ENCODE measurements at regions not wholly inside any gene's neighbourhood (a gene's known extent, or its start where the extent isn't known, plus 50 kb on each side); places are given as distances from the start of the nearest gene placed in this dataset.

GRCh38 chr1:104726917-104727316, 977.2 kb downstream of the AMY1C start:
- no peaks in the 10 kb centered on the region for H3K9me3 ChIP-seq (ENCODE audit: control insufficient read depth, low read depth, low read length)
- H2BK12ac ChIP-seq (ENCODE audit: insufficient read length, low read depth, low read length): no peak overlapping the region
- no peak overlapping the region for H3K4ac ChIP-seq (ENCODE audit: low read depth, low read length)
- TF ChIP-seq CTCF (conservative IDR thresholded peaks at IDR 0.05): no peak
- no peaks in the 10 kb centered on the region for H3K79me2 ChIP-seq (ENCODE audit: insufficient read depth, low read length)
- Mint-ChIP-seq H3K36me3 (ENCODE audit: insufficient read depth in 1 of 3, low read depth in 3 of 3) (no peaks in the 10 kb centered on the region), H3K4me1 (no peaks in the 10 kb centered on the region), H3K9me3 (peaks cover 5 to 8% of the 10 kb centered on the region in 2 experiments; a peak in 4 of 5 replicates), H3K4me3 (no peak overlapping the region), H3K27me3 (ENCODE audit: low read depth) (no peaks in the 10 kb centered on the region), H3K27ac (no peak overlapping the region)
- H2BK15ac ChIP-seq (ENCODE audit: low read depth, low read length): no peak overlapping the region
- H2AFZ ChIP-seq (ENCODE audit: low read length): no peak overlapping the region
- H3K79me1 ChIP-seq (ENCODE audit: insufficient read depth, low read depth, low read length, poor library complexity, severe bottlenecking): no peaks in the 10 kb centered on the region
- no peak overlapping the region for H2BK5ac ChIP-seq (ENCODE audit: insufficient read length, low read length)
- H3K56ac ChIP-seq (ENCODE audit: insufficient read length, low read depth, low read length): no peak overlapping the region
- H4K5ac ChIP-seq (ENCODE audit: insufficient read length, low read depth, low read length): no peak overlapping the region
- H2BK120ac ChIP-seq (ENCODE audit: low read depth, low read length, poor library complexity, severe bottlenecking): no peak overlapping the region
- no peak overlapping the region for H3K9ac ChIP-seq (ENCODE audit: extremely low read depth, insufficient read length, low read length)
- no peak overlapping the region for H2BK20ac ChIP-seq (ENCODE audit: low read depth, low read length, poor library complexity, severe bottlenecking)
- no peak overlapping the region for H3T11ph ChIP-seq (ENCODE audit: low read length)
- no peak overlapping the region for H4K8ac ChIP-seq (replicated peaks; ENCODE audit: insufficient read length, low read depth, low read length)
- H2AK5ac ChIP-seq (ENCODE audit: insufficient read length, low read length): no peak overlapping the region
- no peak overlapping the region for H3K4me2 ChIP-seq (ENCODE audit: insufficient read depth, insufficient read length, low read length)
- H3K18ac ChIP-seq (ENCODE audit: insufficient read length, low read depth, low read length): no peak overlapping the region
- H3K4me1 ChIP-seq (ENCODE audit: insufficient read depth, low read length): no peaks in the 10 kb centered on the region
- H3K27me3 ChIP-seq (ENCODE audit: insufficient read depth, low read length): no peaks in the 10 kb centered on the region
- no peak for DNase-seq
- no peak overlapping the region for H4K91ac ChIP-seq (ENCODE audit: insufficient read length, low read depth, low read length)
- no peaks in the 10 kb centered on the region for H3K23me2 ChIP-seq (ENCODE audit: insufficient read length, low read depth, low read length, poor library complexity, severe bottlenecking)
- no CpG with 5 or more reads among the region's 1 CpG for WGBS (ENCODE audit: extremely low coverage, insufficient read length, low lambda C conversion rate)
- H3K23ac ChIP-seq (ENCODE audit: insufficient read length, low read depth, low read length): no peak overlapping the region
- H3K27ac ChIP-seq (ENCODE audit: insufficient read length, low read depth, low read length): no peak overlapping the region
- H3K14ac ChIP-seq (ENCODE audit: insufficient read depth, low read length): no peak overlapping the region
- H4K20me1 ChIP-seq (ENCODE audit: control insufficient read depth, insufficient read depth, insufficient read length): no peaks in the 10 kb centered on the region

All from H9 (cell line).